H1 (cell line): ENCODE measurements at regions not wholly inside any gene's neighbourhood (a gene's known extent, or its start where the extent isn't known, plus 50 kb on each side); places are given as distances from the start of the nearest gene placed in this dataset.

Source experiments
- CTCF ChIA-PET: fragments of 300-600 bp; sonication (Branson Sonifier 250); formaldehyde crosslinking; loops from one replicate; lab custom pipeline; 2021; ENCODE audit not compliant: partially characterized antibody; lab: Charles Lee
- POLR2A ChIA-PET: fragments of 300-600 bp; sonication (Branson Sonifier 250); formaldehyde crosslinking; loops from one replicate; lab custom pipeline; 2021; ENCODE audit warnings: inconsistent platforms; ENCODE audit not compliant: partially characterized antibody; lab: Charles Lee
- DNase-seq, 2 experiments: peaks; one replicate each; pipeline versions ENCODE4 v3.0.0 to v3.0.0-alpha.2; 2010 to 2022; ENCODE audit warnings: low spot score in 2 of 2, low read depth in 1 of 2, mixed read lengths in 1 of 2
- FAIRE-seq: peaks from 2 replicates; lab custom pipeline; 2011; peaks lifted over from hg19 to GRCh38; lab: Jason Lieb, UNC
- H2AFZ ChIP-seq: 2 replicates; pipeline ENCODE4 v1.8.1; 2012; ENCODE audit warnings: low read length, inconsistent platforms
- H2AK5ac ChIP-seq: 2 replicates; pipeline ENCODE4 v1.6.1; 2013; ENCODE audit warnings: low read depth, low read length
- H2BK120ac ChIP-seq: replicated peaks from 2 replicates; pipeline ENCODE3; 2013; ENCODE audit warnings: low read depth, low read length, inconsistent platforms
- H2BK12ac ChIP-seq: 2 replicates; pipeline ENCODE4 v1.6.1; 2013; ENCODE audit warnings: low read depth, low read length
- H2BK15ac ChIP-seq: 2 replicates; pipeline ENCODE4 v1.6.1; 2013; ENCODE audit warnings: low read length
- H2BK20ac ChIP-seq: 2 replicates; pipeline ENCODE4 v1.6.1; 2013; ENCODE audit warnings: low read length
- H2BK5ac ChIP-seq: 2 replicates; pipeline ENCODE4 v1.6.1; 2013; ENCODE audit warnings: low read depth, low read length
- H3K14ac ChIP-seq: 2 replicates; pipeline ENCODE4 v1.6.1; 2013; ENCODE audit warnings: inconsistent platforms; ENCODE audit not compliant: insufficient read length
- H3K18ac ChIP-seq: 2 replicates; pipeline ENCODE4 v1.6.1; 2013; ENCODE audit warnings: low read length; ENCODE audit errors: extremely low read depth
- H3K23ac ChIP-seq: 2 replicates; pipeline ENCODE4 v1.6.1; 2013; ENCODE audit warnings: inconsistent platforms; ENCODE audit not compliant: insufficient read length
- H3K23me2 ChIP-seq: 2 replicates; pipeline ENCODE4 v1.6.1; 2013; ENCODE audit warnings: low read depth, low read length
- H3K27ac ChIP-seq: 2 replicates; pipeline ENCODE4 v1.6.1; 2011; ENCODE audit warnings: low read depth, low read length, inconsistent platforms
- H3K27me3 ChIP-seq, 4 experiments: replicated peaks in 1 of 4; 1 replicate in 1 of 4; 2 replicates in 3 of 4; pipeline versions ENCODE4 v1.6.1 to v1.8.1; 2011 to 2013; ENCODE audit warnings: low read length in 3 of 4, mild to moderate bottlenecking in 3 of 4, inconsistent platforms in 2 of 4, mixed read lengths in 2 of 4, moderate library complexity in 1 of 4; ENCODE audit not compliant: control insufficient read depth in 3 of 4, insufficient read depth in 3 of 4; ENCODE audit errors: extremely low read depth in 1 of 4
- H3K36me3 ChIP-seq, 4 experiments: 2 replicates each; pipeline versions ENCODE4 v1.6.1 to v1.8.1; 2011 to 2013; ENCODE audit warnings: mild to moderate bottlenecking in 4 of 4, low read length in 3 of 4, moderate library complexity in 2 of 4, control low read depth in 1 of 4, inconsistent platforms in 1 of 4; ENCODE audit not compliant: insufficient read depth in 4 of 4, control insufficient read depth in 2 of 4
- H3K4ac ChIP-seq: replicated peaks from 2 replicates; pipeline ENCODE3; 2013; ENCODE audit warnings: low read length, low read depth, mixed read lengths, inconsistent platforms; ENCODE audit not compliant: insufficient read length
- H3K4me1 ChIP-seq, 4 experiments: replicated peaks in 1 of 4; 1 replicate in 1 of 4; 2 replicates in 3 of 4; pipeline versions ENCODE4 v1.6.1 to v1.8.1; 2011 to 2013; ENCODE audit warnings: low read length in 3 of 4, inconsistent platforms in 2 of 4, mixed read lengths in 1 of 4; ENCODE audit not compliant: insufficient read depth in 4 of 4, control insufficient read depth in 3 of 4
- H3K4me2 ChIP-seq, 2 experiments: 2 replicates each; pipeline versions ENCODE4 v1.6.1 to v1.8.1; 2011 to 2013; ENCODE audit warnings: low read depth in 2 of 2, low read length in 2 of 2, control low read depth in 1 of 2, inconsistent platforms in 1 of 2, mild to moderate bottlenecking in 1 of 2; ENCODE audit not compliant: insufficient read depth in 1 of 2
- H3K4me3 ChIP-seq, 4 experiments: fragments of 200-600, 300-600 bp in 1 of 4; sonication (generic), shearing (Covaris generic), sonication (Bioruptor Twin) in 1 of 4; 2 replicates each; pipeline versions ENCODE4 v1.5.1 to v1.8.1; 2011 to 2016; ENCODE audit warnings: low read length in 4 of 4, low read depth in 3 of 4, control low read depth in 2 of 4, inconsistent platforms in 2 of 4, mild to moderate bottlenecking in 2 of 4, mixed read lengths in 1 of 4, moderate library complexity in 1 of 4; ENCODE audit not compliant: insufficient read depth in 2 of 4; ENCODE audit errors: extremely low read depth in 1 of 4
- H3K56ac ChIP-seq: replicated peaks from 2 replicates; pipeline ENCODE3; 2013; ENCODE audit warnings: low read depth, mild to moderate bottlenecking, mixed read lengths, low read length, inconsistent platforms; ENCODE audit not compliant: insufficient read length
- H3K79me1 ChIP-seq: 2 replicates; pipeline ENCODE4 v1.6.1; 2013; ENCODE audit warnings: low read depth, low read length, control low read depth
- H3K79me2 ChIP-seq, 2 experiments: 2 replicates each; pipeline versions ENCODE4 v1.6.1 to v1.8.1; 2012 to 2013; ENCODE audit warnings: low read length in 2 of 2, mild to moderate bottlenecking in 2 of 2, inconsistent platforms in 1 of 2; ENCODE audit not compliant: insufficient read depth in 2 of 2, control insufficient read depth in 1 of 2
- H3K9ac ChIP-seq, 4 experiments: replicated peaks in 1 of 4; 1 replicate in 1 of 4; 2 replicates in 3 of 4; pipeline versions ENCODE4 v1.6.1 to v1.8.1; 2011 to 2013; ENCODE audit warnings: low read depth in 3 of 4, low read length in 3 of 4, control low read depth in 2 of 4, mild to moderate bottlenecking in 2 of 4, moderate library complexity in 2 of 4, inconsistent platforms in 1 of 4; ENCODE audit errors: extremely low read depth in 1 of 4
- H3K9me3 ChIP-seq, 2 experiments: 2 replicates each; pipeline versions ENCODE4 v1.6.1 to v1.8.1; 2012 to 2013; ENCODE audit warnings: mild to moderate bottlenecking in 2 of 2, moderate library complexity in 2 of 2, control low read depth in 1 of 2, inconsistent platforms in 1 of 2, low read depth in 1 of 2, low read length in 1 of 2, mixed read lengths in 1 of 2; ENCODE audit not compliant: insufficient read depth in 2 of 2
- H4K20me1 ChIP-seq, 2 experiments: replicated peaks in 1 of 2; 2 replicates each; pipeline versions ENCODE3 to v1.8.1; 2011 to 2013; ENCODE audit warnings: inconsistent platforms in 2 of 2, low read length in 2 of 2, mild to moderate bottlenecking in 1 of 2; ENCODE audit not compliant: insufficient read depth in 2 of 2, control insufficient read depth in 1 of 2
- H4K5ac ChIP-seq: 2 replicates; pipeline ENCODE4 v1.6.1; 2013; ENCODE audit warnings: low read length, low read depth, mixed read lengths, inconsistent platforms; ENCODE audit not compliant: insufficient read length
- H4K8ac ChIP-seq: 2 replicates; pipeline ENCODE4 v1.8.0; 2013; ENCODE audit warnings: mild to moderate bottlenecking, moderate library complexity, low read length, inconsistent platforms; ENCODE audit not compliant: insufficient read depth; ENCODE audit errors: extremely low read depth
- H4K91ac ChIP-seq: replicated peaks from 2 replicates; pipeline ENCODE3; 2013; ENCODE audit warnings: low read length, mixed read lengths, inconsistent platforms; ENCODE audit not compliant: insufficient read length
- ASH2L ChIP-seq: fragments of 200-600, 300-600 bp; sonication (generic); IDR thresholded peaks from one replicate; pipeline ENCODE4 v1.7.1; 2017; ENCODE audit warnings: low read length
- BACH1 ChIP-seq: IDR thresholded peaks from 2 replicates; pipeline ENCODE4 v1.6.1; 2012; ENCODE audit warnings: low read length, improper control_type of control experiment
- CBX8 ChIP-seq: fragments of 300-800, 300-1000 bp; sonication (generic); IDR thresholded peaks from 2 replicates; pipeline ENCODE4 v1.7.1; 2016; ENCODE audit warnings: low read depth, low read length, borderline replicate concordance
- CHD2 ChIP-seq: IDR thresholded peaks from 2 replicates; pipeline ENCODE4 v1.6.1; 2012; ENCODE audit warnings: low read length, improper control_type of control experiment
- E2F6 ChIP-seq: IDR thresholded peaks from 2 replicates; pipeline ENCODE4 v1.6.1; 2012; ENCODE audit warnings: inconsistent platforms
- GABPA ChIP-seq: IDR thresholded peaks from 2 replicates; pipeline ENCODE4 v1.6.1; 2011; ENCODE audit warnings: mild to moderate bottlenecking, low read length, moderate library complexity, borderline replicate concordance; ENCODE audit not compliant: insufficient read depth
- JUND ChIP-seq: IDR thresholded peaks from 2 replicates; pipeline ENCODE4 v1.6.1; 2011; ENCODE audit warnings: mild to moderate bottlenecking, improper control_type of control experiment, low read length
- MAFK ChIP-seq: IDR thresholded peaks from 2 replicates; pipeline ENCODE4 v1.6.1; 2012; ENCODE audit warnings: low read depth, mild to moderate bottlenecking, improper control_type of control experiment, low read length
- SAP30 ChIP-seq: fragments of 300-600 bp; sonication (generic); IDR thresholded peaks from 2 replicates; pipeline ENCODE4 v1.7.1; 2012; ENCODE audit warnings: low read length, moderate library complexity, mild to moderate bottlenecking, inconsistent platforms; ENCODE audit not compliant: insufficient read depth, insufficient replicate concordance
- SIN3A ChIP-seq, 2 experiments: IDR thresholded peaks in 1 of 2; conservative IDR thresholded peaks in 1 of 2; 2 replicates each; pipeline ENCODE4 v1.6.1; 2011 to 2012; ENCODE audit warnings: low read length in 2 of 2, improper control_type of control experiment in 1 of 2, low read depth in 1 of 2, mild to moderate bottlenecking in 1 of 2
- SIRT6 ChIP-seq: IDR thresholded peaks from one replicate; pipeline ENCODE4 v1.7.1; 2012; ENCODE audit warnings: low read length, inconsistent platforms
- SP1 ChIP-seq: IDR thresholded peaks from 2 replicates; pipeline ENCODE4 v1.6.1; 2011; ENCODE audit warnings: low read depth, low read length
- SRF ChIP-seq: IDR thresholded peaks from 2 replicates; pipeline ENCODE4 v1.6.1; 2011; ENCODE audit warnings: mild to moderate bottlenecking, low read depth, low read length, moderate library complexity
- TBP ChIP-seq: IDR thresholded peaks from 2 replicates; pipeline ENCODE4 v1.6.1; 2011; ENCODE audit warnings: low read depth, low read length, improper control_type of control experiment
- TCF12 ChIP-seq: IDR thresholded peaks from 2 replicates; pipeline ENCODE4 v1.6.1; 2011; ENCODE audit warnings: low read depth, mild to moderate bottlenecking, low read length
- ZNF274 ChIP-seq: IDR thresholded peaks from 2 replicates; pipeline ENCODE4 v1.7.0; 2012; ENCODE audit warnings: low read length, borderline replicate concordance; ENCODE audit errors: extremely low read depth
- WGBS, 2 experiments: shearing (Covaris generic) in 1 of 2; methylation state at CpG; one replicate each; pipeline versions ENCODE4 v1.1.6 to v1.1.7; 2013 to 2015; ENCODE audit warnings: low lambda C conversion rate in 2 of 2, mixed read lengths in 2 of 2, inconsistent platforms in 1 of 2, low coverage in 1 of 2, missing lambda C conversion rate in 1 of 2; ENCODE audit not compliant: insufficient replicate concordance in 2 of 2, insufficient coverage in 1 of 2, insufficient read length in 1 of 2; ENCODE audit errors: extremely low coverage in 1 of 2, missing lambda C conversion rate in 1 of 2; 5-methylcytosine and 5-hydroxymethylcytosine counted together

- no peak for DNase-seq
- H4K8ac ChIP-seq, result no peak overlapping the region
These were observed 258.3 kb downstream of the GATA3 start for GRCh38 chr10:8312781-8313180.

More at GRCh38 chr10:8312781-8313180, 258.3 kb downstream of the GATA3 start:
- H2BK12ac ChIP-seq, result no peak overlapping the region
- H3K27ac ChIP-seq, result no peak overlapping the region
- H2AFZ ChIP-seq, result no peak overlapping the region
- H3K4me2 ChIP-seq, result no peak overlapping the region
- no peak overlapping the region for H2BK120ac ChIP-seq
- H3K18ac ChIP-seq, result no peak overlapping the region
- H4K5ac ChIP-seq, result no peak overlapping the region
- H3K4me1 ChIP-seq, result no peaks in the 10 kb centered on the region
- H3K4me3 ChIP-seq, result no peak overlapping the region
- no peaks in the 10 kb centered on the region for H3K9me3 ChIP-seq
- no peaks in the 10 kb centered on the region for H3K23me2 ChIP-seq
- no peak overlapping the region for H3K14ac ChIP-seq
- no peak overlapping the region for H3K9ac ChIP-seq
- H4K91ac ChIP-seq, result no peak overlapping the region
- no peak for TF ChIP-seq BACH1
- TF ChIP-seq SP1, result no peak
- TF ChIP-seq GABPA, result no peak
- no peak for TF ChIP-seq MAFK
- no peak for TF ChIP-seq SAP30
- TF ChIP-seq ASH2L, result no peak
- TF ChIP-seq TCF12, result no peak
- TF ChIP-seq CHD2, result no peak
- TF ChIP-seq TBP, result no peak
- TF ChIP-seq SIN3A (conservative IDR thresholded peaks at IDR 0.05 in 1 of 2, IDR thresholded peaks at IDR 0.05 in 1 of 2; ENCODE audit: low read depth in 1 of 2, low read length in 2 of 2), result no peak
- TF ChIP-seq ZNF274, result no peak
- TF ChIP-seq SRF, result no peak
- TF ChIP-seq E2F6, result no peak
- TF ChIP-seq JUND, result no peak
- no peak for TF ChIP-seq SIRT6
- no peak for TF ChIP-seq CBX8
- no peak overlapping the region for H3K4ac ChIP-seq
- POLR2A ChIA-PET, result no interaction called here
- no peaks in the 10 kb centered on the region for H4K20me1 ChIP-seq
- H3K56ac ChIP-seq, result no peak overlapping the region
- H3K79me1 ChIP-seq, result no peaks in the 10 kb centered on the region
- FAIRE-seq, result no peak
- no peak overlapping the region for H3K23ac ChIP-seq
- CTCF ChIA-PET, result no interaction called here
- H2AK5ac ChIP-seq, result no peak overlapping the region
- H3K36me3 ChIP-seq, result no peaks in the 10 kb centered on the region
- no peak overlapping the region for H2BK20ac ChIP-seq
- 93% methylated on average over 9 of the region's 9 CpGs; no CpG with 5 or more reads in 1 of the 2 experiments for WGBS, 2 experiments
- H2BK5ac ChIP-seq, result no peak overlapping the region
- H3K79me2 ChIP-seq, result no peaks in the 10 kb centered on the region
- no peak overlapping the region for H2BK15ac ChIP-seq
- no peaks in the 10 kb centered on the region for H3K27me3 ChIP-seq
